BJ (cell line): ENCODE measurements at regions not wholly inside any gene's neighbourhood (a gene's known extent, or its start where the extent isn't known, plus 50 kb on each side); places are given as distances from the start of the nearest gene placed in this dataset.
"Not testable (repeated sequence)": the region's sequence is repeated elsewhere in the genome, so short reads cannot be mapped to it uniquely, and the experiment has no call there.

Source experiments
- CTCF ChIA-PET: fragments of 350-600 bp; formaldehyde crosslinking; extraction: SDS; loops from one replicate; lab custom pipeline; 2021; ENCODE audit warnings: antibody characterized with exemption, inconsistent platforms; lab: Yijun Ruan, JAX
- POLR2A ChIA-PET: fragments of 300-600 bp; sonication (Branson Sonifier 250); formaldehyde crosslinking; extraction: SDS; loops from one replicate; lab custom pipeline; 2021; ENCODE audit warnings: antibody characterized with exemption; lab: Charles Lee
- DNase-seq: peaks from one replicate; pipeline ENCODE4 v3.0.0-alpha.2; 2011; ENCODE audit warnings: low read depth
- H3K27me3 ChIP-seq: 2 replicates; pipeline ENCODE4 v1.6.0; 2011; ENCODE audit warnings: low read length; ENCODE audit not compliant: control insufficient read depth, insufficient read depth
- H3K36me3 ChIP-seq: 2 replicates; pipeline ENCODE4 v1.5.1; 2011; ENCODE audit warnings: low read length; ENCODE audit not compliant: control insufficient read depth, insufficient read depth
- H3K4me3 ChIP-seq: 2 replicates; pipeline ENCODE4 v1.5.1; 2011; ENCODE audit warnings: low read depth, mild to moderate bottlenecking, control low read depth, low read length
- CTCF ChIP-seq: IDR thresholded peaks from 2 replicates; pipeline ENCODE4 v1.5.1; 2011; ENCODE audit warnings: low read depth, mild to moderate bottlenecking, control low read depth, inconsistent platforms, low read length, moderate library complexity; ENCODE audit not compliant: insufficient read depth

- DNase-seq, result no peak
- POLR2A ChIA-PET, result no interaction called here
- H3K36me3 ChIP-seq, result no peaks in the 10 kb centered on the region
- H3K4me3 ChIP-seq, result no peak overlapping the region
- H3K27me3 ChIP-seq, result no peaks in the 10 kb centered on the region
- CTCF ChIA-PET, result no interaction called here
- TF ChIP-seq CTCF, result no peak
Observed at GRCh38 chr2:35820391-35820790, 535.2 kb upstream of the CRIM1 start.

- Histone ChIP-seq H3K27me3 (no peaks in the 10 kb centered on the region), H3K36me3 (no peaks in the 10 kb centered on the region), H3K4me3 (no peak overlapping the region)
- no peak for DNase-seq
- ChIA-PET POLR2A (no interaction called here), CTCF (no interaction called here)
- no peak for TF ChIP-seq CTCF
Observed at GRCh38 chr2:35819033-35819432, 536.5 kb upstream of the CRIM1 start.

GRCh38 chr2:35818359-35818758, 537.2 kb upstream of the CRIM1 start:
- POLR2A ChIA-PET, CTCF ChIA-PET, DNase-seq: not testable (repeated sequence)

GRCh38 chr2:35814597-35814996, 541.0 kb upstream of the CRIM1 start:
- H3K4me3 ChIP-seq, POLR2A ChIA-PET, CTCF ChIA-PET, DNase-seq, H3K36me3 ChIP-seq, H3K27me3 ChIP-seq: not testable (repeated sequence)

More at GRCh38 chr2:35818359-35818758, 537.2 kb upstream of the CRIM1 start:
- H3K4me3 ChIP-seq, H3K36me3 ChIP-seq, H3K27me3 ChIP-seq: not testable (repeated sequence)

GRCh38 chr2:35803126-35803525, 552.5 kb upstream of the CRIM1 start:
- ChIA-PET POLR2A (no interaction called here), CTCF (no interaction called here)
- Histone ChIP-seq H3K4me3 (no peak overlapping the region), H3K27me3 (no peaks in the 10 kb centered on the region), H3K36me3 (no peaks in the 10 kb centered on the region)
- DNase-seq, result no peak
- TF ChIP-seq CTCF, result no peak

GRCh38 chr2:35794796-35795450, 560.7 kb upstream of the CRIM1 start:
- Histone ChIP-seq H3K27me3 (no peaks in the 10 kb centered on the region), H3K4me3 (no peak overlapping the region), H3K36me3 (no peaks in the 10 kb centered on the region)
- no peak for TF ChIP-seq CTCF
- CTCF ChIA-PET, result no interaction called here
- POLR2A ChIA-PET, result no interaction called here
- DNase-seq, result no peak
